H1 (cell line): ENCODE measurements at regions not wholly inside any gene's neighbourhood (a gene's known extent, or its start where the extent isn't known, plus 50 kb on each side); places are given as distances from the start of the nearest gene placed in this dataset.

Experiments used
- CTCF ChIA-PET: fragments of 300-600 bp; sonication (Branson Sonifier 250); formaldehyde crosslinking; loops from one replicate; lab custom pipeline; 2021; ENCODE audit not compliant: partially characterized antibody; lab: Charles Lee
- POLR2A ChIA-PET: fragments of 300-600 bp; sonication (Branson Sonifier 250); formaldehyde crosslinking; loops from one replicate; lab custom pipeline; 2021; ENCODE audit warnings: inconsistent platforms; ENCODE audit not compliant: partially characterized antibody; lab: Charles Lee
- DNase-seq, 2 experiments: peaks; one replicate each; pipeline versions ENCODE4 v3.0.0 to v3.0.0-alpha.2; 2010 to 2022; ENCODE audit warnings: low spot score in 2 of 2, low read depth in 1 of 2, mixed read lengths in 1 of 2
- FAIRE-seq: peaks from 2 replicates; lab custom pipeline; 2011; peaks lifted over from hg19 to GRCh38; lab: Jason Lieb, UNC
- H2AFZ ChIP-seq: 2 replicates; pipeline ENCODE4 v1.8.1; 2012; ENCODE audit warnings: low read length, inconsistent platforms
- H2AK5ac ChIP-seq: 2 replicates; pipeline ENCODE4 v1.6.1; 2013; ENCODE audit warnings: low read depth, low read length
- H2BK120ac ChIP-seq: replicated peaks from 2 replicates; pipeline ENCODE3; 2013; ENCODE audit warnings: low read depth, low read length, inconsistent platforms
- H2BK12ac ChIP-seq: 2 replicates; pipeline ENCODE4 v1.6.1; 2013; ENCODE audit warnings: low read depth, low read length
- H2BK15ac ChIP-seq: 2 replicates; pipeline ENCODE4 v1.6.1; 2013; ENCODE audit warnings: low read length
- H2BK20ac ChIP-seq: 2 replicates; pipeline ENCODE4 v1.6.1; 2013; ENCODE audit warnings: low read length
- H2BK5ac ChIP-seq: 2 replicates; pipeline ENCODE4 v1.6.1; 2013; ENCODE audit warnings: low read depth, low read length
- H3K14ac ChIP-seq: 2 replicates; pipeline ENCODE4 v1.6.1; 2013; ENCODE audit warnings: inconsistent platforms; ENCODE audit not compliant: insufficient read length
- H3K18ac ChIP-seq: 2 replicates; pipeline ENCODE4 v1.6.1; 2013; ENCODE audit warnings: low read length; ENCODE audit errors: extremely low read depth
- H3K23ac ChIP-seq: 2 replicates; pipeline ENCODE4 v1.6.1; 2013; ENCODE audit warnings: inconsistent platforms; ENCODE audit not compliant: insufficient read length
- H3K23me2 ChIP-seq: 2 replicates; pipeline ENCODE4 v1.6.1; 2013; ENCODE audit warnings: low read depth, low read length
- H3K27ac ChIP-seq: 2 replicates; pipeline ENCODE4 v1.6.1; 2011; ENCODE audit warnings: low read depth, low read length, inconsistent platforms
- H3K27me3 ChIP-seq, 4 experiments: replicated peaks in 1 of 4; 1 replicate in 1 of 4; 2 replicates in 3 of 4; pipeline versions ENCODE4 v1.6.1 to v1.8.1; 2011 to 2013; ENCODE audit warnings: low read length in 3 of 4, mild to moderate bottlenecking in 3 of 4, inconsistent platforms in 2 of 4, mixed read lengths in 2 of 4, moderate library complexity in 1 of 4; ENCODE audit not compliant: control insufficient read depth in 3 of 4, insufficient read depth in 3 of 4; ENCODE audit errors: extremely low read depth in 1 of 4
- H3K36me3 ChIP-seq, 4 experiments: 2 replicates each; pipeline versions ENCODE4 v1.6.1 to v1.8.1; 2011 to 2013; ENCODE audit warnings: mild to moderate bottlenecking in 4 of 4, low read length in 3 of 4, moderate library complexity in 2 of 4, control low read depth in 1 of 4, inconsistent platforms in 1 of 4; ENCODE audit not compliant: insufficient read depth in 4 of 4, control insufficient read depth in 2 of 4
- H3K4ac ChIP-seq: replicated peaks from 2 replicates; pipeline ENCODE3; 2013; ENCODE audit warnings: low read length, low read depth, mixed read lengths, inconsistent platforms; ENCODE audit not compliant: insufficient read length
- H3K4me1 ChIP-seq, 4 experiments: replicated peaks in 1 of 4; 1 replicate in 1 of 4; 2 replicates in 3 of 4; pipeline versions ENCODE4 v1.6.1 to v1.8.1; 2011 to 2013; ENCODE audit warnings: low read length in 3 of 4, inconsistent platforms in 2 of 4, mixed read lengths in 1 of 4; ENCODE audit not compliant: insufficient read depth in 4 of 4, control insufficient read depth in 3 of 4
- H3K4me2 ChIP-seq, 2 experiments: 2 replicates each; pipeline versions ENCODE4 v1.6.1 to v1.8.1; 2011 to 2013; ENCODE audit warnings: low read depth in 2 of 2, low read length in 2 of 2, control low read depth in 1 of 2, inconsistent platforms in 1 of 2, mild to moderate bottlenecking in 1 of 2; ENCODE audit not compliant: insufficient read depth in 1 of 2
- H3K4me3 ChIP-seq, 4 experiments: fragments of 200-600, 300-600 bp in 1 of 4; sonication (generic), shearing (Covaris generic), sonication (Bioruptor Twin) in 1 of 4; 2 replicates each; pipeline versions ENCODE4 v1.5.1 to v1.8.1; 2011 to 2016; ENCODE audit warnings: low read length in 4 of 4, low read depth in 3 of 4, control low read depth in 2 of 4, inconsistent platforms in 2 of 4, mild to moderate bottlenecking in 2 of 4, mixed read lengths in 1 of 4, moderate library complexity in 1 of 4; ENCODE audit not compliant: insufficient read depth in 2 of 4; ENCODE audit errors: extremely low read depth in 1 of 4
- H3K56ac ChIP-seq: replicated peaks from 2 replicates; pipeline ENCODE3; 2013; ENCODE audit warnings: low read depth, mild to moderate bottlenecking, mixed read lengths, low read length, inconsistent platforms; ENCODE audit not compliant: insufficient read length
- H3K79me1 ChIP-seq: 2 replicates; pipeline ENCODE4 v1.6.1; 2013; ENCODE audit warnings: low read depth, low read length, control low read depth
- H3K79me2 ChIP-seq, 2 experiments: 2 replicates each; pipeline versions ENCODE4 v1.6.1 to v1.8.1; 2012 to 2013; ENCODE audit warnings: low read length in 2 of 2, mild to moderate bottlenecking in 2 of 2, inconsistent platforms in 1 of 2; ENCODE audit not compliant: insufficient read depth in 2 of 2, control insufficient read depth in 1 of 2
- H3K9ac ChIP-seq, 4 experiments: replicated peaks in 1 of 4; 1 replicate in 1 of 4; 2 replicates in 3 of 4; pipeline versions ENCODE4 v1.6.1 to v1.8.1; 2011 to 2013; ENCODE audit warnings: low read depth in 3 of 4, low read length in 3 of 4, control low read depth in 2 of 4, mild to moderate bottlenecking in 2 of 4, moderate library complexity in 2 of 4, inconsistent platforms in 1 of 4; ENCODE audit errors: extremely low read depth in 1 of 4
- H3K9me3 ChIP-seq, 2 experiments: 2 replicates each; pipeline versions ENCODE4 v1.6.1 to v1.8.1; 2012 to 2013; ENCODE audit warnings: mild to moderate bottlenecking in 2 of 2, moderate library complexity in 2 of 2, control low read depth in 1 of 2, inconsistent platforms in 1 of 2, low read depth in 1 of 2, low read length in 1 of 2, mixed read lengths in 1 of 2; ENCODE audit not compliant: insufficient read depth in 2 of 2
- H4K20me1 ChIP-seq, 2 experiments: replicated peaks in 1 of 2; 2 replicates each; pipeline versions ENCODE3 to v1.8.1; 2011 to 2013; ENCODE audit warnings: inconsistent platforms in 2 of 2, low read length in 2 of 2, mild to moderate bottlenecking in 1 of 2; ENCODE audit not compliant: insufficient read depth in 2 of 2, control insufficient read depth in 1 of 2
- H4K5ac ChIP-seq: 2 replicates; pipeline ENCODE4 v1.6.1; 2013; ENCODE audit warnings: low read length, low read depth, mixed read lengths, inconsistent platforms; ENCODE audit not compliant: insufficient read length
- H4K8ac ChIP-seq: 2 replicates; pipeline ENCODE4 v1.8.0; 2013; ENCODE audit warnings: mild to moderate bottlenecking, moderate library complexity, low read length, inconsistent platforms; ENCODE audit not compliant: insufficient read depth; ENCODE audit errors: extremely low read depth
- H4K91ac ChIP-seq: replicated peaks from 2 replicates; pipeline ENCODE3; 2013; ENCODE audit warnings: low read length, mixed read lengths, inconsistent platforms; ENCODE audit not compliant: insufficient read length
- CBX5 ChIP-seq: fragments of 300-800, 300-1000 bp; sonication (generic); IDR thresholded peaks from 2 replicates; pipeline ENCODE4 v1.7.1; 2016; ENCODE audit warnings: antibody characterized with exemption, low read length, low read depth
- CTBP2 ChIP-seq: IDR thresholded peaks from 2 replicates; pipeline ENCODE4 v1.7.0; 2011; ENCODE audit warnings: borderline replicate concordance, mild to moderate bottlenecking, moderate library complexity, mixed read lengths, low read length; ENCODE audit not compliant: insufficient read depth, insufficient read length
- EGR1 ChIP-seq: IDR thresholded peaks from 2 replicates; pipeline ENCODE4 v1.6.1; 2011; ENCODE audit warnings: low read depth, low read length, borderline replicate concordance
- FOSL1 ChIP-seq: IDR thresholded peaks from 2 replicates; pipeline ENCODE4 v1.6.1; 2011; ENCODE audit warnings: mild to moderate bottlenecking, low read depth, low read length, moderate library complexity; ENCODE audit not compliant: insufficient read depth
- JUND ChIP-seq: IDR thresholded peaks from 2 replicates; pipeline ENCODE4 v1.6.1; 2011; ENCODE audit warnings: mild to moderate bottlenecking, improper control_type of control experiment, low read length
- KDM1A ChIP-seq: fragments of 200-600, 300-600 bp; sonication (generic); IDR thresholded peaks from 2 replicates; pipeline ENCODE4 v1.7.1; 2016; ENCODE audit warnings: mild to moderate bottlenecking, low read length, borderline replicate concordance
- RNF2 ChIP-seq: fragments of 200-900, 300-1000 bp; sonication (generic); IDR thresholded peaks from 2 replicates; pipeline ENCODE4 v1.7.1; 2016; ENCODE audit warnings: borderline replicate concordance, low read depth, mild to moderate bottlenecking, antibody characterized with exemption, low read length; ENCODE audit not compliant: poor library complexity, severe bottlenecking; ENCODE audit errors: missing control alignments
- SAP30 ChIP-seq: fragments of 300-600 bp; sonication (generic); IDR thresholded peaks from 2 replicates; pipeline ENCODE4 v1.7.1; 2012; ENCODE audit warnings: low read length, moderate library complexity, mild to moderate bottlenecking, inconsistent platforms; ENCODE audit not compliant: insufficient read depth, insufficient replicate concordance
- SP4 ChIP-seq: IDR thresholded peaks from 2 replicates; pipeline ENCODE4 v1.6.1; 2012; ENCODE audit warnings: low read length, inconsistent platforms
- TAF7 ChIP-seq: optimal IDR thresholded peaks from 2 replicates; pipeline ENCODE3; 2011; ENCODE audit warnings: low read depth, mild to moderate bottlenecking, inconsistent platforms, low read length, moderate library complexity, borderline replicate concordance
- ZNF274 ChIP-seq: IDR thresholded peaks from 2 replicates; pipeline ENCODE4 v1.7.0; 2012; ENCODE audit warnings: low read length, borderline replicate concordance; ENCODE audit errors: extremely low read depth
- WGBS, 2 experiments: shearing (Covaris generic) in 1 of 2; methylation state at CpG; one replicate each; pipeline versions ENCODE4 v1.1.6 to v1.1.7; 2013 to 2015; ENCODE audit warnings: low lambda C conversion rate in 2 of 2, mixed read lengths in 2 of 2, inconsistent platforms in 1 of 2, low coverage in 1 of 2, missing lambda C conversion rate in 1 of 2; ENCODE audit not compliant: insufficient replicate concordance in 2 of 2, insufficient coverage in 1 of 2, insufficient read length in 1 of 2; ENCODE audit errors: extremely low coverage in 1 of 2, missing lambda C conversion rate in 1 of 2; 5-methylcytosine and 5-hydroxymethylcytosine counted together
- TF ChIP-seq, protein P1 (sequence below): IDR thresholded peaks from 2 replicates; pipeline ENCODE4 v1.6.1; 2012; ENCODE audit warnings: low read length, inconsistent platforms

DNA sequence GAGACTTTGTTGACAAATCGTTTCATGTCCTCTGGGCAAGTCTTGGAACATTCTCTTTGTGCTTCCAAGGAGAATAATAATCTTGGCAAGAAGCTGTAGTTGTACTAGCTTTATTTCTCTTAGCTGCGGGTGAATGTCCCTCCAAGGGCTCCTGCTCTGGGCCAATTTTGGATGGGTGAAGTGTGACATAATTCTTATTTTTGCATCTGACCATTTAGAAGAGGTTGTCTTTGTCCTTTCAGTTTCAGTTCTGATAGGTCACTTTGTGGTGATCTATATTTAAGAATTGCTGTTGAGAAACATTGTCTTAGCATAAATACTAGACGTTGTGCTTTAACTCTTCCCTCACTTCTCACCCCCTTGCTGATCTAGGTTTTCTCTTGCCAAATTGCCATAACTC, 164.8 kb upstream of the RORA start:
- CTCF ChIA-PET = interaction anchor here (0.7 to 2.0 kb wide), 5 partner anchors 10 to 230 kb away, joined by 3 to 6 read pairs (median 3); no protein-coding TSS in a partner anchor
- TF ChIP-seq CBX5 (no peak), SP4 (no peak), CTBP2 (no peak), RNF2 (no peak), JUND (no peak), FOSL1 (no peak), SAP30 (no peak), ZNF274 (no peak), TAF7 (no peak), EGR1 (no peak), KDM1A (no peak)
- TF ChIP-seq, protein P1, sequence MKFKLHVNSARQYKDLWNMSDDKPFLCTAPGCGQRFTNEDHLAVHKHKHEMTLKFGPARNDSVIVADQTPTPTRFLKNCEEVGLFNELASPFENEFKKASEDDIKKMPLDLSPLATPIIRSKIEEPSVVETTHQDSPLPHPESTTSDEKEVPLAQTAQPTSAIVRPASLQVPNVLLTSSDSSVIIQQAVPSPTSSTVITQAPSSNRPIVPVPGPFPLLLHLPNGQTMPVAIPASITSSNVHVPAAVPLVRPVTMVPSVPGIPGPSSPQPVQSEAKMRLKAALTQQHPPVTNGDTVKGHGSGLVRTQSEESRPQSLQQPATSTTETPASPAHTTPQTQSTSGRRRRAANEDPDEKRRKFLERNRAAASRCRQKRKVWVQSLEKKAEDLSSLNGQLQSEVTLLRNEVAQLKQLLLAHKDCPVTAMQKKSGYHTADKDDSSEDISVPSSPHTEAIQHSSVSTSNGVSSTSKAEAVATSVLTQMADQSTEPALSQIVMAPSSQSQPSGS = no peak

More for the DNA sequence above, 164.8 kb upstream of the RORA start:
- 83% methylated on average over 3 of the region's 3 CpGs; no CpG with 5 or more reads in 1 of the 2 experiments for WGBS, 2 experiments
- H3K4me3 ChIP-seq = no peak overlapping the region
- no peak overlapping the region for H3K56ac ChIP-seq
- no peak overlapping the region for H2BK120ac ChIP-seq
- no peak overlapping the region for H3K4me2 ChIP-seq
- DNase-seq = no peak
- H2BK12ac ChIP-seq = no peak overlapping the region
- H3K14ac ChIP-seq = no peak overlapping the region
- no peak overlapping the region for H3K4ac ChIP-seq
- no peak overlapping the region for H3K27ac ChIP-seq
- no peak overlapping the region for H2BK5ac ChIP-seq
- H3K23ac ChIP-seq = no peak overlapping the region
- H2BK15ac ChIP-seq = no peak overlapping the region
- H3K79me2 ChIP-seq = no peaks in the 10 kb centered on the region
- no peak overlapping the region for H4K8ac ChIP-seq
- H3K9ac ChIP-seq = no peak overlapping the region
- no peak overlapping the region for H3K18ac ChIP-seq
- H4K20me1 ChIP-seq = no peaks in the 10 kb centered on the region
- H3K36me3 ChIP-seq = no peaks in the 10 kb centered on the region
- no peak overlapping the region for H2AK5ac ChIP-seq
- no peaks in the 10 kb centered on the region for H3K9me3 ChIP-seq
- H3K23me2 ChIP-seq = no peaks in the 10 kb centered on the region
- H3K4me1 ChIP-seq = no peaks in the 10 kb centered on the region
- POLR2A ChIA-PET = no interaction called here
- FAIRE-seq = no peak
- no peak overlapping the region for H4K91ac ChIP-seq
- no peaks in the 10 kb centered on the region for H3K79me1 ChIP-seq
- no peak overlapping the region for H4K5ac ChIP-seq
- no peaks in the 10 kb centered on the region for H3K27me3 ChIP-seq
- no peak overlapping the region for H2AFZ ChIP-seq
- no peak overlapping the region for H2BK20ac ChIP-seq
